RKO (cell line): ENCODE measurements at regions not wholly inside any gene's neighbourhood (a gene's known extent, or its start where the extent isn't known, plus 50 kb on each side); places are given as distances from the start of the nearest gene placed in this dataset.
A peak's percentile ranks its signal among the peaks of the same experiment; 100 is the strongest.
"Not testable (repeated sequence)": the region's sequence is repeated elsewhere in the genome, so short reads cannot be mapped to it uniquely, and the experiment has no call there.

Source experiments
- DNase-seq: peaks from one replicate; pipeline ENCODE4 v3.0.0-alpha.2; 2016; ENCODE audit warnings: low spot score

- no peak for DNase-seq
These were observed 50.4 kb upstream of the PRSS23 start for GRCh38 chr11:86749821-86750401.

GRCh38 chr11:86749376-86749775, 51.0 kb upstream of the PRSS23 start:
- no peak for DNase-seq

- DNase-seq: no peak
These were observed 52.0 kb upstream of the PRSS23 start for GRCh38 chr11:86748296-86748695.

- DNase-seq: no peak
These were observed 52.5 kb upstream of the PRSS23 start for GRCh38 chr11:86747801-86748200.

- no peak for DNase-seq
These were observed 53.8 kb upstream of the PRSS23 start for GRCh38 chr11:86746514-86746913.

- no peak for DNase-seq
These were observed 54.8 kb upstream of the PRSS23 start for GRCh38 chr11:86745571-86745970.

GRCh38 chr11:86743223-86744118, 56.9 kb upstream of the PRSS23 start:
- DNase-seq: peak; percentile 96

GRCh38 chr11:86741839-86742805, 58.2 kb upstream of the PRSS23 start:
- peak; percentile 18 for DNase-seq

GRCh38 chr11:86741484-86741835, 58.9 kb upstream of the PRSS23 start:
- DNase-seq: no peak

- peak; percentile 97 for DNase-seq
These were observed 59.5 kb upstream of the PRSS23 start for GRCh38 chr11:86740628-86741483.

GRCh38 chr11:86738568-86738967, 61.8 kb upstream of the PRSS23 start:
- no peak for DNase-seq

- no peak for DNase-seq
These were observed 62.6 kb upstream of the PRSS23 start for GRCh38 chr11:86737737-86738136.

- no peak for DNase-seq
These were observed 63.1 kb upstream of the PRSS23 start for GRCh38 chr11:86737230-86737629.

GRCh38 chr11:86736291-86737143, 63.8 kb upstream of the PRSS23 start:
- DNase-seq: no peak

- DNase-seq: no peak
These were observed 63.3 kb upstream of the ME3 start for GRCh38 chr11:86735451-86736290.

GRCh38 chr11:86732739-86733138, 60.3 kb upstream of the ME3 start:
- DNase-seq: not testable (repeated sequence)

- not testable (repeated sequence) for DNase-seq
These were observed 59.9 kb upstream of the ME3 start for GRCh38 chr11:86732286-86732685.

GRCh38 chr11:86729576-86729975, 57.2 kb upstream of the ME3 start:
- DNase-seq: not testable (repeated sequence)

GRCh38 chr11:86728562-86728961, 56.1 kb upstream of the ME3 start:
- DNase-seq: no peak
